ENCODE measurements at regions not wholly inside any gene's neighbourhood (a gene's known extent, or its start where the extent isn't known, plus 50 kb on each side); places are given as distances from the start of the nearest gene placed in this dataset.
"Not testable (repeated sequence)": the region's sequence is repeated elsewhere in the genome, so short reads cannot be mapped to it uniquely, and the experiment has no call there.

DNA sequence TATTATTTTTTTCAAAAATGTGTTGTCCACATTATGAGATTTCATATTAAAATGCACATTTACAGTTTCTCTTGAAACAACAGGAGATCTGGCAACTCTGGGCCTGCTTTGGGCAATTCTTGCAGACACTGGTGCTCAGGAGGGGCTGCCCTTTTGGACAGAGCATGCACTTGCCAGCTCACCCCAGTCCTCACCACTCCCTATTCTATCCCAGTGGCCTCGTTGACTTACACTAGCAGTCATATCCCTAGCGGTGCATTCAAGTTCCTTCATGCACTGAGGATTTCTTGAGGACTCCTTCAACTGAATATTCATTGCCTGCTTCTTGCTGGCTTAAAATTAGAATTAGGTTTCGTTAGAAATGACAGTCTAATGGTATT is 87.9 kb upstream of the FHL2 start:
- intact Hi-C loops (cut with DNase I), result no loop called here
- ATAC-seq (no peak), DNase-seq (no peak)
- Histone ChIP-seq H3K36me3 (ENCODE audit: insufficient read depth in 1 of 2, low read depth in 1 of 2) (no peaks in the 10 kb centered on the region), H3K27me3 (ENCODE audit: insufficient read depth in 3 of 3, low read length in 2 of 3) (no peaks in the 10 kb centered on the region), H3K9me3 (no peaks in the 10 kb centered on the region), H3K4me3 (no peak overlapping the region), H3K27ac (no peak overlapping the region), H3K4me1 (peaks cover 12% of the 10 kb centered on the region)
- 77 to 78% (median 78%) methylated on average over 3 of the region's 3 CpGs for WGBS, 3 donors
- TF ChIP-seq, protein P1, sequence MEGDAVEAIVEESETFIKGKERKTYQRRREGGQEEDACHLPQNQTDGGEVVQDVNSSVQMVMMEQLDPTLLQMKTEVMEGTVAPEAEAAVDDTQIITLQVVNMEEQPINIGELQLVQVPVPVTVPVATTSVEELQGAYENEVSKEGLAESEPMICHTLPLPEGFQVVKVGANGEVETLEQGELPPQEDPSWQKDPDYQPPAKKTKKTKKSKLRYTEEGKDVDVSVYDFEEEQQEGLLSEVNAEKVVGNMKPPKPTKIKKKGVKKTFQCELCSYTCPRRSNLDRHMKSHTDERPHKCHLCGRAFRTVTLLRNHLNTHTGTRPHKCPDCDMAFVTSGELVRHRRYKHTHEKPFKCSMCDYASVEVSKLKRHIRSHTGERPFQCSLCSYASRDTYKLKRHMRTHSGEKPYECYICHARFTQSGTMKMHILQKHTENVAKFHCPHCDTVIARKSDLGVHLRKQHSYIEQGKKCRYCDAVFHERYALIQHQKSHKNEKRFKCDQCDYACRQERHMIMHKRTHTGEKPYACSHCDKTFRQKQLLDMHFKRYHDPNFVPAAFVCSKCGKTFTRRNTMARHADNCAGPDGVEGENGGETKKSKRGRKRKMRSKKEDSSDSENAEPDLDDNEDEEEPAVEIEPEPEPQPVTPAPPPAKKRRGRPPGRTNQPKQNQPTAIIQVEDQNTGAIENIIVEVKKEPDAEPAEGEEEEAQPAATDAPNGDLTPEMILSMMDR (IDR thresholded peaks at IDR 0.05), result no peak

DNA sequence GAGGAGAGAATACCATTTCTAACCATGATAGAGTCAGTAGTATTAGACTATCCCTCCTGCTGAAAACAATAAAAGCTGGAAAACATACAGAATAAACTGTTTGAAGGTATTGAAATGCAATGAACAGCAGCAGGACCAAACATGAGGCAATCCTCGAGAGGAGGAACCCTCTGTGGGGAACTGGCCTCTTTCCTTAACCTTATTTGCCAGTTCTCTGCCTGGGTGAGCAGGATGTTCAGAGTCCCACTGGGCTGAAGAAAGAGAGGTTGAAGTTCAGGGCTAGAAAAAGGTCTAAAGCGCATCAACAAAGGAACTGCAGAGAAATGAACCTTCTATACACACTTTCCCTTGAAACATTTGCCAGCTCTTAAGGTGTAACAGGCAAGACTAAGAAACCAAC is 79.8 kb upstream of the FHL2 start:
- intact Hi-C loops (cut with DNase I), result no loop called here
- Histone ChIP-seq H3K27ac (no peak overlapping the region), H3K4me3 (no peak overlapping the region), H3K27me3 (ENCODE audit: insufficient read depth in 3 of 3, low read length in 2 of 3) (no peaks in the 10 kb centered on the region), H3K36me3 (ENCODE audit: insufficient read depth in 1 of 2, low read depth in 1 of 2) (no peaks in the 10 kb centered on the region), H3K9me3 (no peaks in the 10 kb centered on the region), H3K4me1 (no peaks in the 10 kb centered on the region)
- ATAC-seq, result no peak
- WGBS, 3 donors, result 78 to 84% (median 84%) methylated on average over 2 of the region's 2 CpGs
- DNase-seq, result no peak
- TF ChIP-seq, protein P1 (IDR thresholded peaks at IDR 0.05), result no peak

DNA sequence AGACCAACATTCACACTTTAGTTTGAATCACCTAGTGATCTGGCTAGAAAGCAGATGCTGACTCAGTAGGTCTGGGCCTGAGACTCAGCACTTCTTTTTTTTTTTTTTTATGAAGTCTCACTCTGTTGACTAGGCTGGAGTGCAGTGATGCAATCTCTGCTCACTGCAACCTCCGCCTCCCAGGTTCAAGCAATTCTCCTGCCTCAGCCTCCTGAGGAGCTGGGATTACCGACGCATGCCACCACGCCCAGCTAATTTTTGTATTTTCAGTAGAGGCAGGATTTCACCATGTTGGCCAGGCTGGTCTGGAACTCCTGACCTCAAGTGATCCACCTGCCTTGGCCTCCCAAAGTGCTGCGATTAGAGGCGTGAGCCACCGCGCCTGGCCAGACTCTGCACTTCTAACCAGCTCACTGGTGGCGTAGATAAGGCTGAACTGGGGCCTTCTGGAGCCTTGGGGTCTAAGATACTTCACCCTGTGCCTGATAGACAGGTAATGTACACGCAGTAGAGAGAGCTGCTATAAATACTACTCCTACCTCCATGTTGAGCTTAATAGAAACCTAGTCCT is 78.3 kb upstream of the FHL2 start:
- H3K27ac ChIP-seq; H3K27me3 ChIP-seq (ENCODE audit: insufficient read depth in 3 of 3, low read length in 2 of 3); H3K4me3 ChIP-seq; H3K4me1 ChIP-seq; ATAC-seq; intact Hi-C loops (cut with DNase I); DNase-seq; H3K9me3 ChIP-seq; H3K36me3 ChIP-seq (ENCODE audit: insufficient read depth in 1 of 2, low read depth in 1 of 2): not testable (repeated sequence)
- WGBS, 3 donors, result 95 to 98% (median 96%) methylated on average over 10 of the region's 10 CpGs

DNA sequence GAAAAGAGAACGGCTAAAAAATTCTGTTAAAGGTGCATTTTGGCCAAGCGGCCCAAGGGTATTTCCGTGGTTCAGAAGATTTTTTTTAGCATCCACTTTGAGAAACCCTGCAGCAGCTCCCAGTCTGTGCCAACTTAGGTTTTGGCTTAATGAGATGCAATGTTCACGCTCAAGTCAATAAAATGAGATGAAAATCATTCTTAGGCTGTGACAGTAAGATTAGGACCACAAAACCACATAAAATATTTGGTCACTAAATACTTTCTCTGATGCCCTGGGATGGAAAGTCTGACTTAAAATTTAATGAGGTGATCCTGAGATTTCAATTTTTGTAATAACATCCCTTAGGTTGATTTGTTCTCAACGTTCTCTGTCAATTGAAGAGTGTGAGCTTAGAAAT is 74.2 kb upstream of the FHL2 start:
- Histone ChIP-seq H3K4me1 (no peaks in the 10 kb centered on the region), H3K4me3 (no peak overlapping the region), H3K27ac (no peak overlapping the region), H3K36me3 (ENCODE audit: insufficient read depth in 1 of 2, low read depth in 1 of 2) (no peaks in the 10 kb centered on the region), H3K9me3 (no peaks in the 10 kb centered on the region), H3K27me3 (ENCODE audit: insufficient read depth in 3 of 3, low read length in 2 of 3) (no peaks in the 10 kb centered on the region)
- intact Hi-C loops (cut with DNase I), result no loop called here
- TF ChIP-seq, protein P1 (IDR thresholded peaks at IDR 0.05), result no peak
- no peak for ATAC-seq
- no peak for DNase-seq
- WGBS, 3 donors, result 64 to 85% (median 72%) methylated on average over 5 of the region's 5 CpGs

DNA sequence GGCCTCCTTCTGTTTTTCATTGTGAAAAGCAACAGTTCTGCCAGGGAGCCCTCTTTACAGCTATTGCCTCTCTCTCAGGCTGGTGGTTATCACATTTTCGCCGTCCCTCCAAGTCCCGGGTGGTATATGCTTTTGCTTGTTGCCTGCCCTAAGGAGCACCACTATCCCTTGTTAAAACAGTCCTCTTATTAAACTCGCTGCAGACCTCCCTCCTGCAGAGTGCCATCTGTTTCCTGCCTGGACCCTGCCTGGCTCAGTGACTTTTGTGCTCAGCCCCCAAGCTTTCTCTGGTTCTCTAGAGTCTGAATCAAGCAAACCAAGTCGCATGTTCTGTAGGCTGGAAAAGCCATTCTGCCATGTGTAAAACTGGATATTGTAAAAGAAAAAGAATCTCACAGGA is 72.1 kb upstream of the FHL2 start:
- Histone ChIP-seq H3K27ac (no peak overlapping the region), H3K4me3 (no peak overlapping the region), H3K36me3 (ENCODE audit: insufficient read depth in 1 of 2, low read depth in 1 of 2) (no peaks in the 10 kb centered on the region), H3K27me3 (ENCODE audit: insufficient read depth in 3 of 3, low read length in 2 of 3) (no peaks in the 10 kb centered on the region), H3K4me1 (no peaks in the 10 kb centered on the region), H3K9me3 (no peaks in the 10 kb centered on the region)
- WGBS, 3 donors, result 64 to 73% (median 73%) methylated on average over 5 of the region's 5 CpGs
- TF ChIP-seq, protein P1 (IDR thresholded peaks at IDR 0.05), result no peak
- DNase-seq, result no peak
- intact Hi-C loops (cut with DNase I), result no loop called here
- no peak for ATAC-seq
